ENCODE measurements at regions not wholly inside any gene's neighbourhood (a gene's known extent, or its start where the extent isn't known, plus 50 kb on each side); places are given as distances from the start of the nearest gene placed in this dataset.

DNA sequence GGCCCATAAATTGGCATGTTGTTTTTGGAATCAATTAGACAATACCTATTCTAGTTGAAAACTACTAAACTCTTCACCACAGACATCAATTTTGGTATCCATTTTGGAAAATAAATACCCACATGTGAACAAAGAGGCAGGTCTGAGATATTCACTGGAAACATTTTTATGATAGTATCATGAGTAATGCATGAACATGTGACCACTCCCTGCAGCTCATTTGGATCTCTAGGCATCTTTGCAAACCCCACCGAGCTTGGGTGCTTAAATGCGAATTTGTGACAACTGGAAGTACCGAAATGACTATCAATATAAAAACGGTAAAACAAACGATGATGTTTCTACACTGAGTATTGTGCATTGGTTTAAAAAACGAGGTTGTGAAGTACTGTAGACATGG lies 285.2 kb downstream of the IRF8 start:
- no peaks in the 10 kb centered on the region for H3K36me3 ChIP-seq
- no peak overlapping the region for H3K27ac ChIP-seq
- no peaks in the 10 kb centered on the region for H4K20me1 ChIP-seq
- H3K4me2 ChIP-seq, result no peak overlapping the region
- H3K9ac ChIP-seq, result no peak overlapping the region
- H3K4me1 ChIP-seq, result peaks cover 0 to 8% (median 0%) of the 10 kb centered on the region in 10 experiments; a peak in 3 of 20 replicates
- no peak for TF ChIP-seq Cebpa-rat (IDR thresholded peaks at IDR 0.05)
- H3K9me3 ChIP-seq (replicated peaks in 1 of 11), result peaks cover 0 to 6% (median 0%) of the 10 kb centered on the region in 11 experiments; a peak in 6 of 22 replicates
- H3K4me3 ChIP-seq, result no peak overlapping the region
- H3K27me3 ChIP-seq, result no peaks in the 10 kb centered on the region

DNA sequence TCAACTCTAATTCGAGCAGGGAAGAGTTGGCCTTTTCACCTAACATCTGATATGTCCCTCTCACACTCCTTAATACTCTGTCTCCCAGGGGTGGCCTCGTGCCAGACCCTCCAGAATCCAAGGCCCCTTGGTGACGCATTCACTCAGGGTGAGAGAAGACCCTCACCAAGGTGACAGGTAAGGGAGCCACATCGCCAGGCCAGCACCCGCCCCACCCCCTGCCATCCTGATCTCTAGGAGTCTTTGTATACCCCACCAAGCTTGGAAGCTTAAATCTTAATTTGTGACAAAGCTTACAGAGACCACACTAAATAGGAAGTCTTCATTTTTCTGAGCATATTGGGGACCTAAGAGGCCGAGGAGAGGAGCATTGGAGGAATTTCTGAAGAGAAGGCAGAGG lies 286.1 kb downstream of the IRF8 start:
- peaks cover 0 to 6% (median 0%) of the 10 kb centered on the region in 11 experiments; a peak in 6 of 22 replicates for H3K9me3 ChIP-seq (replicated peaks in 1 of 11)
- no peaks in the 10 kb centered on the region for H3K27me3 ChIP-seq
- H3K4me1 ChIP-seq, result peaks cover 0 to 8% (median 0%) of the 10 kb centered on the region in 10 experiments; a peak in 3 of 20 replicates
- no peak for TF ChIP-seq Cebpa-rat (IDR thresholded peaks at IDR 0.05)
- H3K4me2 ChIP-seq, result no peak overlapping the region
- no peak overlapping the region for H3K27ac ChIP-seq
- H4K20me1 ChIP-seq, result no peaks in the 10 kb centered on the region
- no peak overlapping the region for H3K4me3 ChIP-seq
- H3K9ac ChIP-seq, result no peak overlapping the region
- no peaks in the 10 kb centered on the region for H3K36me3 ChIP-seq

DNA sequence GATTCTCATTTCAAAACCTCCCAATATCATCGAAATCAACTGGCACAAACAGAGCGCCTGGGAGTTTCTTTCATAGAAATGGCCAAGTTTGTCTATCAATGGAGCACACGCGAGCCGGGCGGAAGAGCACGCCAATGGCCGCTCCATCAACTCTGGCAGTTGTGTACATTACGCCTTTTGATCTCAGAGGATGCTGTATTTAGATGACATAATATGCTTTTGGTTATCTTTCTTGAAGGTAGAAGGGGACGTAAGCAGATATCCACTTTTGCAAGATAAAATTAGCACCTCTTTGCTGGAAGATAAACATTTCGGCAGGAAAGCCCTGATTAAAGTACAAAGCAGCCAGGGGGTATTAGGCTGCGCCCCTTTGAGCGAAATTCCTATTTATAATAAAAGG lies 287.4 kb downstream of the IRF8 start:
- Histone ChIP-seq H3K4me2 (peak overlapping the region in 3 of 11 experiments; percentile 5 to 31 (median 6); a peak in 2 of 22 replicates), H3K4me3 (no peak overlapping the region), H3K9me3 (replicated peaks in 1 of 11) (peaks cover 0 to 4% (median 0%) of the 10 kb centered on the region in 11 experiments; a peak in 6 of 22 replicates), H3K27ac (no peak overlapping the region), H4K20me1 (no peaks in the 10 kb centered on the region), H3K27me3 (no peaks in the 10 kb centered on the region), H3K9ac (no peak overlapping the region), H3K4me1 (peaks cover 0 to 8% (median 0%) of the 10 kb centered on the region in 10 experiments; a peak in 3 of 20 replicates), H3K36me3 (no peaks in the 10 kb centered on the region)
- no peak for TF ChIP-seq Cebpa-rat (IDR thresholded peaks at IDR 0.05)

DNA sequence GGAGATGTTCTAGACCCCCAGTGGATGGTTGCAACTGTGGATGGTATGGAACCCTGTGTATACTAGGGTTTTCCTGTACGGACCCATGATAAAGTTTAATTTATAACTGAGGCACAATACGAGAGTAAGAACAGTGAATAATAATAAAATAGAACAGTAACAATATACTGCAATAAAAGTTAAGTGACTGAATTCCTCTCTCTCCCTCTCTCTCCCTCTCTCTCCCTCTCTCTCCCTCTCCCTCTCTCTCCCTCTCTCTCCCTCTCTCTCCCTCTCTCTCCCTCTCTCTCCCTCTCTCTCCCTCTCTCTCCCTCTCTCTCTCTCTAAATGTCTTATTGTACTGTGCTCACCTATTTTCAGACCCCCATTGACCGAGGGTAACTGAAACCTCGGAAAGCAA lies 291.0 kb downstream of the IRF8 start:
- Histone ChIP-seq H3K9ac (no peak overlapping the region), H3K27ac (no peak overlapping the region), H4K20me1 (no peaks in the 10 kb centered on the region), H3K27me3 (peaks cover 0 to 16% (median 6%) of the 10 kb centered on the region in 11 experiments; a peak in 11 of 22 replicates), H3K9me3 (replicated peaks in 1 of 11) (no peaks in the 10 kb centered on the region), H3K4me3 (no peak overlapping the region), H3K4me1 (peaks cover 0 to 8% (median 0%) of the 10 kb centered on the region in 10 experiments; a peak in 3 of 20 replicates), H3K36me3 (no peaks in the 10 kb centered on the region), H3K4me2 (no peak overlapping the region)
- TF ChIP-seq Cebpa-rat (IDR thresholded peaks at IDR 0.05), result no peak

GRCh38 chr16:86191663-86192062 lies 292.7 kb downstream of the IRF8 start:
- no peak overlapping the region for H3K27ac ChIP-seq
- H3K4me3 ChIP-seq, result no peak overlapping the region
- H3K36me3 ChIP-seq, result no peaks in the 10 kb centered on the region
- H3K4me2 ChIP-seq, result no peak overlapping the region
- peaks cover 0 to 4% (median 0%) of the 10 kb centered on the region in 11 experiments; a peak in 1 of 22 replicates for H4K20me1 ChIP-seq
- TF ChIP-seq Cebpa-rat (IDR thresholded peaks at IDR 0.05), result no peak
- no peak overlapping the region for H3K9ac ChIP-seq
- H3K9me3 ChIP-seq (replicated peaks in 1 of 11), result no peaks in the 10 kb centered on the region
- no peaks in the 10 kb centered on the region for H3K4me1 ChIP-seq
- peaks cover 9 to 32% (median 22%) of the 10 kb centered on the region in 11 experiments for H3K27me3 ChIP-seq

- peaks cover 29 to 52% (median 42%) of the 10 kb centered on the region in 11 experiments for H3K27me3 ChIP-seq
- no peaks in the 10 kb centered on the region for H3K36me3 ChIP-seq
- H3K27ac ChIP-seq, result no peak overlapping the region
- no peak overlapping the region for H3K4me2 ChIP-seq
- peaks cover 0 to 13% (median 0%) of the 10 kb centered on the region in 11 experiments; a peak in 8 of 22 replicates for H4K20me1 ChIP-seq
- H3K9ac ChIP-seq, result no peak overlapping the region
- no peaks in the 10 kb centered on the region for H3K9me3 ChIP-seq (replicated peaks in 1 of 11)
- no peaks in the 10 kb centered on the region for H3K4me1 ChIP-seq
- H3K4me3 ChIP-seq, result no peak overlapping the region
- no peak for TF ChIP-seq Cebpa-rat (IDR thresholded peaks at IDR 0.05)
Measured at GRCh38 chr16:86193528-86194193, 294.7 kb downstream of the IRF8 start.

GRCh38 chr16:86195863-86196630 lies 297.1 kb downstream of the IRF8 start:
- no peak overlapping the region for H3K9ac ChIP-seq
- no peak for TF ChIP-seq Cebpa-rat (IDR thresholded peaks at IDR 0.05)
- H3K4me1 ChIP-seq, result no peaks in the 10 kb centered on the region
- no peak overlapping the region for H3K27ac ChIP-seq
- H3K4me2 ChIP-seq, result no peak overlapping the region
- peaks cover 0 to 19% (median 0%) of the 10 kb centered on the region in 11 experiments; a peak in 9 of 22 replicates for H4K20me1 ChIP-seq
- peaks cover 53 to 76% (median 66%) of the 10 kb centered on the region in 11 experiments for H3K27me3 ChIP-seq
- H3K36me3 ChIP-seq, result no peaks in the 10 kb centered on the region
- no peaks in the 10 kb centered on the region for H3K9me3 ChIP-seq (replicated peaks in 1 of 11)
- no peak overlapping the region for H3K4me3 ChIP-seq

DNA sequence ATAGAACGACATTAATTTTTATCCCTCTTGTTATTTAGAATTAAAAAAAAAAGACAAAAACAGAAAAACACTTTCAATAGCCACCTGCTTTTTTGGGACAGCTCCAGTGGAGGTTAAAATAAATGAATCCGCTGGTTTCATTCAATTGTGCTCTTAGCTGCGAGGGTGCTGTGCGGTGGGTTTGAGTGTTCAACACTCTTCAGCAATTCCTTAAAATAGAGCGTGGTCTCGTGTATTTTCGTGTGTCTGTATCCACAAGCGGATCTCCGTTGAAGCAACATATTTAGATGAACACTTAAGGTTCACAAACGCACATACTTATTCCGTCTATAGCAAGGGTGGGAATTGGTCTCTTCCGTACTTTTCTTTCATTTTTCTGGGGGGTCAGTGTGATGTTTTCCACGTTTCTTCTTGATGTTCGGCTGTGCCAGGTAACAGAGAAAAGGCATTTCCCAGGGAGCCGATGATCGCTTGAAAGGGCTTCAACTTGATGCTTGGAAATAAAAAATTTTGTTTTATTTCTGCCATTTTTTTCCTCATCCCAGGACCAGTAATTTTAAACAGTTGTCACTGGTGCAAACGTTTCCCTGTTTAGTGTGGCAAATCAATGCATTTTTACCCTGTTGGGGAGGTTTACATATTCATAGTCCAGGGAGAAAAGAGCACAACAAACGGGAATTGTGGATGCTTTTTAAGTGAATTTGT lies 297.9 kb downstream of the IRF8 start:
- H4K20me1 ChIP-seq, result peaks cover 0 to 19% (median 0%) of the 10 kb centered on the region in 11 experiments; a peak in 9 of 22 replicates
- H3K4me2 ChIP-seq, result no peak overlapping the region
- H3K9ac ChIP-seq, result no peak overlapping the region
- H3K27ac ChIP-seq, result no peak overlapping the region
- H3K9me3 ChIP-seq (replicated peaks in 1 of 11), result no peaks in the 10 kb centered on the region
- no peaks in the 10 kb centered on the region for H3K4me1 ChIP-seq
- TF ChIP-seq Cebpa-rat (IDR thresholded peaks at IDR 0.05), result no peak
- no peaks in the 10 kb centered on the region for H3K36me3 ChIP-seq
- H3K4me3 ChIP-seq, result no peak overlapping the region
- H3K27me3 ChIP-seq, result peaks cover 59 to 81% (median 72%) of the 10 kb centered on the region in 11 experiments

Measured in BLaER1 treated with 17β-estradiol and CSF1 and Interleukin-3, amounts not matched to agents 10 nM and 100 nM (cell line).